Gastrocnemius medialis (tissue), 4 donors: ENCODE measurements at regions not wholly inside any gene's neighbourhood (a gene's known extent, or its start where the extent isn't known, plus 50 kb on each side); places are given as distances from the start of the nearest gene placed in this dataset.

ENCODE experiments used
- ATAC-seq, 2 donors: fragments of 150-250 bp; one replicate each; pipeline ENCODE4 v1.9.1; 2016
- DNase-seq, 2 donors: peaks; one replicate each; pipeline ENCODE4 v3.0.0-alpha.2; 2019
- H3K27ac ChIP-seq, 4 donors: fragments of 200-600 bp; sonication (generic); 1 replicate in 1 of 4; 2 replicates in 3 of 4; pipeline ENCODE4 v1.5.1; 2016 to 2018; ENCODE audit warnings: mild to moderate bottlenecking in 2 of 4, moderate library complexity in 1 of 4
- H3K27me3 ChIP-seq, 3 donors: fragments of 200-600 bp; sonication (generic) in 2 of 3; 1 replicate in 1 of 3; 2 replicates in 2 of 3; pipeline versions ENCODE4 v1.5.1 to v1.6.0; 2016 to 2019; ENCODE audit warnings: mild to moderate bottlenecking in 1 of 3, moderate library complexity in 1 of 3
- H3K36me3 ChIP-seq, 2 donors: fragments of 200-600 bp; sonication (generic) in 1 of 2; one replicate each; pipeline ENCODE4 v1.5.1; 2017 to 2018
- H3K4me1 ChIP-seq, 2 donors: fragments of 200-600 bp; sonication (generic) in 1 of 2; one replicate each; pipeline ENCODE4 v1.5.1; 2016 to 2017; ENCODE audit warnings: mild to moderate bottlenecking in 2 of 2
- H3K4me3 ChIP-seq, 4 donors: fragments of 200-600 bp; sonication (generic) in 3 of 4; 1 replicate in 1 of 4; 2 replicates in 3 of 4; pipeline ENCODE4 v1.5.1; 2016 to 2019; ENCODE audit warnings: mild to moderate bottlenecking in 2 of 4
- H3K9me3 ChIP-seq, 3 donors: fragments of 200-600 bp; sonication (generic) in 2 of 3; 1 replicate in 1 of 3; 2 replicates in 2 of 3; pipeline ENCODE4 v1.5.1; 2016 to 2019
- CTCF ChIP-seq, 5 experiments: fragments of 450-650 bp in 3 of 5; fragments of 200-600 bp in 2 of 5; sonication (generic) in 2 of 5; IDR thresholded peaks in 4 of 5; conservative IDR thresholded peaks in 1 of 5; 1 replicate in 4 of 5; 2 replicates in 1 of 5; pipeline ENCODE4 v1.5.1; 2016 to 2019; ENCODE audit warnings: antibody characterized with exemption in 5 of 5, mild to moderate bottlenecking in 3 of 5, moderate library complexity in 3 of 5
- POLR2A ChIP-seq, 2 donors: fragments of 450-650 bp; IDR thresholded peaks; one replicate each; pipeline ENCODE4 v1.6.1; 2017; ENCODE audit warnings: antibody characterized with exemption in 2 of 2, mild to moderate bottlenecking in 2 of 2, moderate library complexity in 2 of 2
- in situ Hi-C, 4 donors: fragments of 200-750 bp; cut with MboI; loops; one replicate each; pipeline versions ENCODE4 v1.15.0 to v1.8.0; 2017; ENCODE audit warnings: low sequenced_read_pairs in 4 of 4
- intact Hi-C: fragments of 100-400 bp; cut with DNase I; formaldehyde crosslinking; loops from one replicate; pipeline ENCODE4 v1.15.1; 2023; ENCODE audit warnings: low total_unique reads

GRCh38 chr18:53715243-53715853, 509.1 kb downstream of the MBD2 start:
- no peaks in the 10 kb centered on the region for H3K36me3 ChIP-seq
- no peak for TF ChIP-seq POLR2A (IDR thresholded peaks at IDR 0.05)
- TF ChIP-seq CTCF (IDR thresholded peaks at IDR 0.05 in 4 of 5, conservative IDR thresholded peaks at IDR 0.05 in 1 of 5): no peak
- no peaks in the 10 kb centered on the region for H3K27me3 ChIP-seq
- H3K27ac ChIP-seq: no peak overlapping the region
- in situ Hi-C loops: no loop called here
- no peaks in the 10 kb centered on the region for H3K4me1 ChIP-seq
- ATAC-seq: no peak
- no peak for DNase-seq
- H3K4me3 ChIP-seq: no peak overlapping the region
- intact Hi-C loops: no loop called here
- H3K9me3 ChIP-seq: no peaks in the 10 kb centered on the region

GRCh38 chr18:53710080-53710479, 514.4 kb downstream of the MBD2 start:
- ATAC-seq: no peak
- DNase-seq: no peak
- Histone ChIP-seq H3K27ac (no peak overlapping the region), H3K4me1 (no peaks in the 10 kb centered on the region), H3K4me3 (no peak overlapping the region), H3K27me3 (no peaks in the 10 kb centered on the region), H3K36me3 (no peaks in the 10 kb centered on the region), H3K9me3 (no peaks in the 10 kb centered on the region)
- intact Hi-C loops (no loop called here), in situ Hi-C loops (no loop called here)
- TF ChIP-seq CTCF (IDR thresholded peaks at IDR 0.05 in 4 of 5, conservative IDR thresholded peaks at IDR 0.05 in 1 of 5): no peak
- no peak for TF ChIP-seq POLR2A (IDR thresholded peaks at IDR 0.05)

GRCh38 chr18:53702480-53702879, 522.0 kb downstream of the MBD2 start:
- Histone ChIP-seq H3K27ac (no peak overlapping the region), H3K27me3 (no peaks in the 10 kb centered on the region), H3K4me1 (no peaks in the 10 kb centered on the region), H3K9me3 (no peaks in the 10 kb centered on the region), H3K36me3 (no peaks in the 10 kb centered on the region), H3K4me3 (no peak overlapping the region)
- no peak for DNase-seq
- ATAC-seq: no peak
- TF ChIP-seq CTCF (IDR thresholded peaks at IDR 0.05 in 4 of 5, conservative IDR thresholded peaks at IDR 0.05 in 1 of 5) (no peak), POLR2A (IDR thresholded peaks at IDR 0.05) (no peak)
- intact Hi-C loops: no loop called here
- in situ Hi-C loops: no loop called here

- Histone ChIP-seq H3K36me3 (no peaks in the 10 kb centered on the region), H3K27ac (no peak overlapping the region), H3K9me3 (no peaks in the 10 kb centered on the region), H3K4me3 (no peak overlapping the region), H3K27me3 (no peaks in the 10 kb centered on the region), H3K4me1 (no peaks in the 10 kb centered on the region)
- in situ Hi-C loops (no loop called here), intact Hi-C loops (no loop called here)
- ATAC-seq (no peak), DNase-seq (no peak)
- TF ChIP-seq POLR2A (IDR thresholded peaks at IDR 0.05): no peak
- no peak for TF ChIP-seq CTCF (IDR thresholded peaks at IDR 0.05 in 4 of 5, conservative IDR thresholded peaks at IDR 0.05 in 1 of 5)
Measured at GRCh38 chr18:53701697-53702096, 522.8 kb downstream of the MBD2 start.

GRCh38 chr18:53698907-53699306, 525.6 kb downstream of the MBD2 start:
- Histone ChIP-seq H3K4me1 (no peaks in the 10 kb centered on the region), H3K27ac (no peak overlapping the region), H3K27me3 (no peaks in the 10 kb centered on the region), H3K36me3 (no peaks in the 10 kb centered on the region), H3K4me3 (no peak overlapping the region), H3K9me3 (no peaks in the 10 kb centered on the region)
- no peak for DNase-seq
- ATAC-seq: no peak
- peak in 2 of 5 experiments; percentile 19 to 22 for TF ChIP-seq CTCF (IDR thresholded peaks at IDR 0.05 in 4 of 5, conservative IDR thresholded peaks at IDR 0.05 in 1 of 5)
- TF ChIP-seq POLR2A (IDR thresholded peaks at IDR 0.05): no peak
- in situ Hi-C loops (loop anchor here in 1 of 4 donors (10.0 kb wide), 1 partner anchor 416 kb away; no protein-coding TSS in a partner anchor), intact Hi-C loops (no loop called here)
